ENCODE measurements at regions not wholly inside any gene's neighbourhood (a gene's known extent, or its start where the extent isn't known, plus 50 kb on each side); places are given as distances from the start of the nearest gene placed in this dataset.

GRCh38 chr1:226816576-226816975, 53.8 kb upstream of the PSEN2 start:
- DNase-seq, result no peak

GRCh38 chr1:226814751-226815537, 55.5 kb upstream of the PSEN2 start:
- DNase-seq, result peak; percentile 98

- DNase-seq, result no peak
Measured at GRCh38 chr1:226813671-226814591, 56.5 kb upstream of the PSEN2 start.

- no peak for DNase-seq
Measured at GRCh38 chr1:226810681-226811080, 59.7 kb upstream of the PSEN2 start.

- DNase-seq, result no peak
Measured at GRCh38 chr1:226809785-226810571, 60.4 kb upstream of the PSEN2 start.

GRCh38 chr1:226808501-226808900, 61.9 kb upstream of the PSEN2 start:
- DNase-seq, result no peak

- DNase-seq, result peak; percentile 16
Measured at GRCh38 chr1:226806988-226807387, 63.4 kb upstream of the PSEN2 start.

GRCh38 chr1:226804907-226805759, 65.3 kb upstream of the PSEN2 start:
- DNase-seq, result no peak

- DNase-seq, result no peak
Measured at GRCh38 chr1:226800763-226801380, 61.8 kb upstream of the ITPKB start.

GRCh38 chr1:226799634-226800281, 60.7 kb upstream of the ITPKB start:
- DNase-seq, result no peak

GRCh38 chr1:226798427-226799411, 59.6 kb upstream of the ITPKB start:
- no peak for DNase-seq

- DNase-seq, result no peak
Measured at GRCh38 chr1:226797151-226797550, 58.1 kb upstream of the ITPKB start.

GRCh38 chr1:226793620-226794276, 54.7 kb upstream of the ITPKB start:
- no peak for DNase-seq

- no peak for DNase-seq
Measured at GRCh38 chr1:226792368-226792767, 53.3 kb upstream of the ITPKB start.

- DNase-seq, result no peak
Measured at GRCh38 chr1:226790545-226791181, 51.6 kb upstream of the ITPKB start.

GRCh38 chr1:226788965-226789364, 49.9 kb upstream of the ITPKB start:
- no peak for DNase-seq

All from DMS153 (cell line).